ENCODE measurements at regions not wholly inside any gene's neighbourhood (a gene's known extent, or its start where the extent isn't known, plus 50 kb on each side); places are given as distances from the start of the nearest gene placed in this dataset.

GRCh38 chr13:55440465-55441085, 1700.1 kb upstream of the PRR20A start:
- TF ChIP-seq CTCF (conservative IDR thresholded peaks at IDR 0.05; ENCODE audit: low read length) (no peak), EZH2phosphoT487 (IDR thresholded peaks at IDR 0.05; ENCODE audit: borderline replicate concordance, low read depth, low read length) (no peak)
- Histone ChIP-seq H2AFZ (ENCODE audit: low read length) (no peak overlapping the region), H3K27ac (ENCODE audit: low read depth, low read length, poor library complexity, severe bottlenecking) (no peak overlapping the region), H3K79me2 (ENCODE audit: insufficient read depth, low read depth, low read length) (no peaks in the 10 kb centered on the region), H3K4me2 (ENCODE audit: low read length) (no peak overlapping the region), H3K9me2 (ENCODE audit: insufficient read depth, low read length) (no peaks in the 10 kb centered on the region), H3K4me1 (ENCODE audit: insufficient read depth, low read length, poor library complexity, severe bottlenecking) (no peaks in the 10 kb centered on the region), H3K4me3 (ENCODE audit: low read depth, low read length, poor library complexity, severe bottlenecking) (no peak overlapping the region), H3K36me3 (ENCODE audit: insufficient read depth, low read length) (no peaks in the 10 kb centered on the region), H4K20me1 (ENCODE audit: insufficient read depth, low read length) (no peaks in the 10 kb centered on the region), H3K9me3 (ENCODE audit: low read length) (no peaks in the 10 kb centered on the region)
- no peak for DNase-seq (ENCODE audit: low spot score)
- CTCF ChIA-PET (ENCODE audit: unreplicated experiment) = no interaction called here
- no TSS peak for BruUV-seq (replicated peaks)
- POLR2A ChIA-PET = interaction anchor here (1.0 kb wide), 1 partner anchor 29 kb away, joined by 3 read pairs; no protein-coding TSS in a partner anchor
- intact Hi-C loops (cut with micrococcal nuclease; ENCODE audit: unreplicated experiment) = no loop called here

DNA sequence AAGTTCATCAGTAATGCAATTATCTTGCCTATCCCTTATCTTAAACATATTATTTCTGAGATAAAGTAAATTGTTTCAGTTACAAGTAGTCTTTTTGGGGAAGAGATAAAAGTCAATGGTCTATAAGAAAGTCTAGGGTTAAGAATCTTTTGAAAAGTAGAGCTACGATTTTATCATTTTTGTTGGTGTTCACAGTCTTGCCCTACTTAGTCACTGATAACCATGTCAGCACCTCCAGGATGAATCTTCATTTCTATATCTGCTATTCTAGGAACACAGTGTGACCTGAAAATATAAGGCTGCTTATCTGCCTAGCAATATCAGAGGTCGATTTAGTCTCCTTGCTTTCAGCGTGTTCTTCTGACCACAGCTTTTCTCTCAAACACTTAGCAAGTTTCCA, 1676.5 kb upstream of the PRR20A start:
- no peak for DNase-seq (ENCODE audit: low spot score)
- no peak overlapping the region for H3K4me2 ChIP-seq (ENCODE audit: low read length)
- no peaks in the 10 kb centered on the region for H3K9me2 ChIP-seq (ENCODE audit: insufficient read depth, low read length)
- ChIA-PET CTCF (ENCODE audit: unreplicated experiment) (no interaction called here), POLR2A (interaction anchor here (0.7 kb wide), 1 partner anchor 29 kb away, joined by 3 read pairs; no protein-coding TSS in a partner anchor)
- no peaks in the 10 kb centered on the region for H3K36me3 ChIP-seq (ENCODE audit: insufficient read depth, low read length)
- no peak for TF ChIP-seq EZH2phosphoT487 (IDR thresholded peaks at IDR 0.05; ENCODE audit: borderline replicate concordance, low read depth, low read length)
- no peak for TF ChIP-seq CTCF (conservative IDR thresholded peaks at IDR 0.05; ENCODE audit: low read length)
- no TSS peak for BruUV-seq (replicated peaks)
- intact Hi-C loops (cut with micrococcal nuclease; ENCODE audit: unreplicated experiment) = no loop called here
- no peaks in the 10 kb centered on the region for H4K20me1 ChIP-seq (ENCODE audit: insufficient read depth, low read length)
- H3K4me3 ChIP-seq (ENCODE audit: low read depth, low read length, poor library complexity, severe bottlenecking) = no peak overlapping the region
- no peak overlapping the region for H3K27ac ChIP-seq (ENCODE audit: low read depth, low read length, poor library complexity, severe bottlenecking)
- H3K4me1 ChIP-seq (ENCODE audit: insufficient read depth, low read length, poor library complexity, severe bottlenecking) = no peaks in the 10 kb centered on the region
- H3K9me3 ChIP-seq (ENCODE audit: low read length) = no peaks in the 10 kb centered on the region
- H3K79me2 ChIP-seq (ENCODE audit: insufficient read depth, low read depth, low read length) = no peaks in the 10 kb centered on the region
- no peak overlapping the region for H2AFZ ChIP-seq (ENCODE audit: low read length)

DNA sequence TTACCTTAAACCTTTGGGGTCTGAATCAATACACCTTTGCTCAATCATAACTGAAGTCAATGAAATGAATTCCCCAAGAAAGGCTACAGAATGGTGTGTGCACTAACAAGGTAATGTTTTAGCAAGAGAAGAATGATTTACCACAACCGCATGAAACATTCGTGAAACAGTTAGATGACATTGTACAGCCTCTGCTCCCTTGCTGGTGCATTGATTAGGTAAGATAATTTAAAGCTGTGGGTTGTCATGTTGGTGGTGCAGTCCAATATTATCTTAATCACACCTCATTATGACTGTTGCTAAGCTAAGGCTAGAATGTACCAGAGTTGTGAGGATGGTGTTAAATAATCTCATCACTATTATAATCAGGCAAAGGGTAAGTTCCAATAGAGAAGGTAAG, 1673.2 kb upstream of the PRR20A start:
- Histone ChIP-seq H3K4me3 (ENCODE audit: low read depth, low read length, poor library complexity, severe bottlenecking) (no peak overlapping the region), H3K27ac (ENCODE audit: low read depth, low read length, poor library complexity, severe bottlenecking) (no peak overlapping the region), H2AFZ (ENCODE audit: low read length) (no peak overlapping the region), H3K9me2 (ENCODE audit: insufficient read depth, low read length) (no peaks in the 10 kb centered on the region), H3K79me2 (ENCODE audit: insufficient read depth, low read depth, low read length) (no peaks in the 10 kb centered on the region), H3K9me3 (ENCODE audit: low read length) (peaks cover 10% of the 10 kb centered on the region; the same call in 1 of the 2 replicates), H3K36me3 (ENCODE audit: insufficient read depth, low read length) (no peaks in the 10 kb centered on the region), H3K4me1 (ENCODE audit: insufficient read depth, low read length, poor library complexity, severe bottlenecking) (no peaks in the 10 kb centered on the region), H4K20me1 (ENCODE audit: insufficient read depth, low read length) (no peaks in the 10 kb centered on the region), H3K4me2 (ENCODE audit: low read length) (no peak overlapping the region)
- BruUV-seq (replicated peaks) = no TSS peak
- TF ChIP-seq EZH2phosphoT487 (IDR thresholded peaks at IDR 0.05; ENCODE audit: borderline replicate concordance, low read depth, low read length) = no peak
- TF ChIP-seq CTCF (conservative IDR thresholded peaks at IDR 0.05; ENCODE audit: low read length) = no peak
- intact Hi-C loops (cut with micrococcal nuclease; ENCODE audit: unreplicated experiment) = no loop called here
- CTCF ChIA-PET (ENCODE audit: unreplicated experiment) = no interaction called here
- POLR2A ChIA-PET = interaction anchor here (0.6 to 0.8 kb wide), 4 partner anchors 10 to 267 kb away, joined by 3 to 4 read pairs (median 3); no protein-coding TSS in a partner anchor
- no peak for DNase-seq (ENCODE audit: low spot score)
